Erythroblast (primary cell): ENCODE measurements at regions not wholly inside any gene's neighbourhood (a gene's known extent, or its start where the extent isn't known, plus 50 kb on each side); places are given as distances from the start of the nearest gene placed in this dataset.

Experiments used
- GATA1 ChIP-seq: IDR thresholded peaks from 2 replicates; pipeline ENCODE4 v1.6.1; 2011; ENCODE audit warnings: low read depth, mild to moderate bottlenecking, control low read depth, low read length, moderate library complexity
- POLR2A ChIP-seq: IDR thresholded peaks from 2 replicates; pipeline ENCODE4 v1.6.1; 2011; ENCODE audit warnings: mild to moderate bottlenecking, low read length

GRCh38 chrX:26511589-26512363 is 295.8 kb downstream of the MAGEB5 start:
- TF ChIP-seq POLR2A: no peak
- TF ChIP-seq GATA1: no peak
